HEK293 (cell line): ENCODE measurements at regions not wholly inside any gene's neighbourhood (a gene's known extent, or its start where the extent isn't known, plus 50 kb on each side); places are given as distances from the start of the nearest gene placed in this dataset.

Source experiments
- CTCF ChIA-PET: fragments of 350-600 bp; formaldehyde crosslinking; extraction: SDS; loops from one replicate; lab custom pipeline; 2021; ENCODE audit warnings: antibody characterized with exemption; lab: Yijun Ruan, JAX
- POLR2A ChIA-PET: fragments of 300-600 bp; formaldehyde crosslinking; extraction: SDS; loops from one replicate; lab custom pipeline; 2020; ENCODE audit warnings: antibody characterized with exemption, inconsistent platforms; lab: Yijun Ruan, JAX
- H3K27ac ChIP-seq: fragments of 200-500 bp; sonication (Bioruptor generic); 2 replicates; pipeline ENCODE4 v1.5.1; 2014; ENCODE audit warnings: low read depth, low read length, control low read depth, inconsistent platforms; ENCODE audit errors: extremely low read depth
- H3K36me3 ChIP-seq, 2 experiments: fragments of 200-500 bp in 1 of 2; sonication (Bioruptor generic) in 1 of 2; 1 replicate in 1 of 2; 2 replicates in 1 of 2; pipeline ENCODE4 v1.5.1; 2014 to 2017; ENCODE audit warnings: inconsistent platforms in 2 of 2, low read length in 2 of 2; ENCODE audit not compliant: control insufficient read depth in 2 of 2, insufficient read depth in 1 of 2
- H3K4me1 ChIP-seq: fragments of 200-500 bp; sonication (Bioruptor generic); 2 replicates; pipeline ENCODE4 v1.5.1; 2014; ENCODE audit warnings: mild to moderate bottlenecking, low read length, inconsistent platforms; ENCODE audit not compliant: control insufficient read depth, insufficient read depth
- H3K4me3 ChIP-seq: 2 replicates; pipeline ENCODE4 v1.5.1; 2011; ENCODE audit warnings: low read depth, mild to moderate bottlenecking, control low read depth, low read length, moderate library complexity
- H3K9me3 ChIP-seq: fragments of 200-500 bp; sonication (Bioruptor generic); 2 replicates; pipeline ENCODE4 v1.5.1; 2014; ENCODE audit warnings: low read depth, low read length, inconsistent platforms; ENCODE audit not compliant: control insufficient read depth, insufficient read depth
- BCL11A ChIP-seq: fragments of 450-650 bp; formaldehyde crosslinking; IDR thresholded peaks from 2 replicates; pipeline ENCODE4 v1.5.1; 2016; ENCODE audit warnings: low read depth, missing biosample characterization, missing genetic modification characterization
- CTCF ChIP-seq: fragments of 450-650 bp; formaldehyde crosslinking; IDR thresholded peaks from 2 replicates; pipeline ENCODE4 v1.5.1; 2016; ENCODE audit warnings: missing biosample characterization, missing genetic modification characterization
- KLF7 ChIP-seq: fragments of 450-650 bp; formaldehyde crosslinking; IDR thresholded peaks from 2 replicates; pipeline ENCODE4 v1.5.1; 2016; ENCODE audit warnings: missing biosample characterization, missing genetic modification characterization, borderline replicate concordance
- ZBTB10 ChIP-seq: fragments of 450-650 bp; formaldehyde crosslinking; IDR thresholded peaks from 2 replicates; pipeline ENCODE4 v1.5.1; 2016; ENCODE audit warnings: missing biosample characterization, missing genetic modification characterization
- ZBTB11 ChIP-seq: fragments of 450-650 bp; formaldehyde crosslinking; conservative IDR thresholded peaks from 2 replicates; pipeline ENCODE4 v1.5.1; 2016; ENCODE audit warnings: low read depth, missing biosample characterization, missing genetic modification characterization
- ZBTB44 ChIP-seq: fragments of 450-650 bp; IDR thresholded peaks from 2 replicates; pipeline ENCODE4 v1.5.1; 2018; ENCODE audit warnings: missing biosample characterization, mild to moderate bottlenecking, missing genetic modification characterization
- ZBTB49 ChIP-seq: fragments of 450-650 bp; formaldehyde crosslinking; IDR thresholded peaks from 2 replicates; pipeline ENCODE4 v1.5.1; 2016; ENCODE audit warnings: missing biosample characterization, missing genetic modification characterization, low read depth
- ZNF169 ChIP-seq: fragments of 450-650 bp; formaldehyde crosslinking; IDR thresholded peaks from 2 replicates; pipeline ENCODE4 v1.5.1; 2016; ENCODE audit warnings: missing biosample characterization, missing genetic modification characterization
- ZNF2 ChIP-seq: fragments of 450-650 bp; formaldehyde crosslinking; IDR thresholded peaks from 2 replicates; pipeline ENCODE4 v1.5.1; 2016; ENCODE audit warnings: missing biosample characterization, missing genetic modification characterization
- ZNF239 ChIP-seq: fragments of 450-650 bp; formaldehyde crosslinking; IDR thresholded peaks from 2 replicates; pipeline ENCODE4 v1.5.1; 2016; ENCODE audit warnings: missing biosample characterization, missing genetic modification characterization
- ZNF488 ChIP-seq: fragments of 450-650 bp; formaldehyde crosslinking; IDR thresholded peaks from 2 replicates; pipeline ENCODE4 v1.5.1; 2016; ENCODE audit warnings: missing biosample characterization, missing genetic modification characterization
- ZNF596 ChIP-seq: fragments of 450-650 bp; IDR thresholded peaks from 2 replicates; pipeline ENCODE4 v1.5.0; 2018; ENCODE audit warnings: missing biosample characterization, mild to moderate bottlenecking, missing genetic modification characterization, moderate library complexity
- ZNF623 ChIP-seq: fragments of 450-650 bp; formaldehyde crosslinking; IDR thresholded peaks from 2 replicates; pipeline ENCODE4 v1.5.1; 2016; ENCODE audit warnings: missing biosample characterization, missing genetic modification characterization
- ZNF658 ChIP-seq: fragments of 450-650 bp; formaldehyde crosslinking; IDR thresholded peaks from 2 replicates; pipeline ENCODE4; 2016; ENCODE audit warnings: missing biosample characterization, missing genetic modification characterization
- ZNF776 ChIP-seq: fragments of 450-650 bp; formaldehyde crosslinking; IDR thresholded peaks from 2 replicates; pipeline ENCODE4 v1.5.0; 2017; ENCODE audit warnings: missing biosample characterization, missing genetic modification characterization, borderline replicate concordance
- ZSCAN18 ChIP-seq: fragments of 450-650 bp; formaldehyde crosslinking; IDR thresholded peaks from 2 replicates; pipeline ENCODE4 v1.5.1; 2016; ENCODE audit warnings: missing biosample characterization, missing genetic modification characterization
- ZXDB ChIP-seq: fragments of 450-650 bp; formaldehyde crosslinking; IDR thresholded peaks from 2 replicates; pipeline ENCODE4 v1.5.1; 2016; ENCODE audit warnings: missing biosample characterization, missing genetic modification characterization

- POLR2A ChIA-PET: no interaction called here
- CTCF ChIA-PET: interaction anchor here (0.7 kb wide), 1 partner anchor 563 kb away, joined by 3 read pairs; no protein-coding TSS in a partner anchor
- Histone ChIP-seq H3K27ac (no peak overlapping the region), H3K4me1 (no peaks in the 10 kb centered on the region), H3K9me3 (no peaks in the 10 kb centered on the region), H3K36me3 (no peaks in the 10 kb centered on the region), H3K4me3 (no peak overlapping the region)
- TF ChIP-seq ZBTB11 (tag by site-specific recombination): no peak
- TF ChIP-seq ZBTB44: no peak
- TF ChIP-seq ZBTB49 (tag by site-specific recombination): no peak
- TF ChIP-seq KLF7 (tag by site-specific recombination): no peak
- no peak for TF ChIP-seq ZNF2 (tag by site-specific recombination)
- TF ChIP-seq ZXDB (tag by site-specific recombination): no peak
- no peak for TF ChIP-seq ZNF776
- TF ChIP-seq ZBTB10 (tag by site-specific recombination): no peak
- TF ChIP-seq ZNF623: no peak
- no peak for TF ChIP-seq ZNF239 (tag by site-specific recombination)
- no peak for TF ChIP-seq BCL11A (tag by site-specific recombination)
- TF ChIP-seq ZNF169 (tag by site-specific recombination): no peak
- TF ChIP-seq ZNF488 (tag by site-specific recombination): no peak
- TF ChIP-seq ZSCAN18 (tag by site-specific recombination): no peak
- TF ChIP-seq ZNF596 (tag by site-specific recombination): no peak
- no peak for TF ChIP-seq CTCF (tag by site-specific recombination)
- no peak for TF ChIP-seq ZNF658 (tag by site-specific recombination)
Observed at GRCh38 chr21:27379354-27379753, 412.5 kb upstream of the ADAMTS5 start.
